ENCODE measurements at regions not wholly inside any gene's neighbourhood (a gene's known extent, or its start where the extent isn't known, plus 50 kb on each side); places are given as distances from the start of the nearest gene placed in this dataset.

DNA sequence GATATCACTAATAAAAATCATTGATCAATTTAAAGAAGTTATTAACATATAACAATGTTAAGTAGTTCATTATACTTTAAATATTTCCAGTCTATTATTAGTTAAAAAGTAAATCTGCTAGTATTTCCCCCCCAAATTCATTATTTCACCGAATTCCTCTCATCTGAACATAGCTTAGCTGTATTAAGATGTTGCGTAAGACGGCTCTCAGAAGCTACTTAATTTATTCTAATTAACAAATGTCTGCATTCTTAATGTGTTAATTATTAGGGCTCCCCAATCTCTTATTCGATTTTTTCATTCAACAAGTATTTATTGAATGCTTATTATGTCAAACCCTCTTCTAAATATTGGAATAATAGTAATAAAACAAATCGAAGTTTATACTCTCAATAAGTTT lies 290.7 kb downstream of the TRIML1 start:
- no peak for DNase-seq
- Histone ChIP-seq H3K27me3 (no peaks in the 10 kb centered on the region), H3K4me3 (no peak overlapping the region), H3K27ac (no peak overlapping the region), H3K4me1 (no peaks in the 10 kb centered on the region), H3K36me3 (no peaks in the 10 kb centered on the region), H3K9me3 (no peaks in the 10 kb centered on the region)
- TF ChIP-seq, protein P1, sequence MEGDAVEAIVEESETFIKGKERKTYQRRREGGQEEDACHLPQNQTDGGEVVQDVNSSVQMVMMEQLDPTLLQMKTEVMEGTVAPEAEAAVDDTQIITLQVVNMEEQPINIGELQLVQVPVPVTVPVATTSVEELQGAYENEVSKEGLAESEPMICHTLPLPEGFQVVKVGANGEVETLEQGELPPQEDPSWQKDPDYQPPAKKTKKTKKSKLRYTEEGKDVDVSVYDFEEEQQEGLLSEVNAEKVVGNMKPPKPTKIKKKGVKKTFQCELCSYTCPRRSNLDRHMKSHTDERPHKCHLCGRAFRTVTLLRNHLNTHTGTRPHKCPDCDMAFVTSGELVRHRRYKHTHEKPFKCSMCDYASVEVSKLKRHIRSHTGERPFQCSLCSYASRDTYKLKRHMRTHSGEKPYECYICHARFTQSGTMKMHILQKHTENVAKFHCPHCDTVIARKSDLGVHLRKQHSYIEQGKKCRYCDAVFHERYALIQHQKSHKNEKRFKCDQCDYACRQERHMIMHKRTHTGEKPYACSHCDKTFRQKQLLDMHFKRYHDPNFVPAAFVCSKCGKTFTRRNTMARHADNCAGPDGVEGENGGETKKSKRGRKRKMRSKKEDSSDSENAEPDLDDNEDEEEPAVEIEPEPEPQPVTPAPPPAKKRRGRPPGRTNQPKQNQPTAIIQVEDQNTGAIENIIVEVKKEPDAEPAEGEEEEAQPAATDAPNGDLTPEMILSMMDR (IDR thresholded peaks at IDR 0.05), result no peak
- intact Hi-C loops (cut with DNase I), result no loop called here
- ATAC-seq, result no peak

DNA sequence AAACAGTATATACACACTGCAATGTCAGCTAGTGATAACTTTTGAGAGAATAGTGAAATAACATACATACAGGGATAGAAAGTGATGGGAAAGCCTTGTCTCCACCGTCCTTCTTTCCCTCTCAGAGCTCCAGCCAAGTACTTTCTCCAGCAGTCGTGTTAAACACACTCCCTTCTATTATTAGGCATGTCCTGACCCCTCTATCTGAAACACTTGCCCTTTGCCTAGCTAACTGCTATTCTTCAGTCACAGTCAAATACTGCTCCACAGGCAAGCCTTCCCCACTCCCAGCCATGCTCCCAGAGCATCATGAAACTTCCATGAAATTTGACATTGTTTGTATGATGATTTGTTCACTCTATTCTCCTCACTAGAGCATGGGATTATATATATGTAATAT lies 291.1 kb downstream of the TRIML1 start:
- Histone ChIP-seq H3K27me3 (no peaks in the 10 kb centered on the region), H3K27ac (no peak overlapping the region), H3K9me3 (no peaks in the 10 kb centered on the region), H3K4me3 (no peak overlapping the region), H3K36me3 (no peaks in the 10 kb centered on the region), H3K4me1 (no peaks in the 10 kb centered on the region)
- intact Hi-C loops (cut with DNase I), result no loop called here
- TF ChIP-seq, protein P1 (IDR thresholded peaks at IDR 0.05), result no peak
- ATAC-seq (no peak), DNase-seq (no peak)

DNA sequence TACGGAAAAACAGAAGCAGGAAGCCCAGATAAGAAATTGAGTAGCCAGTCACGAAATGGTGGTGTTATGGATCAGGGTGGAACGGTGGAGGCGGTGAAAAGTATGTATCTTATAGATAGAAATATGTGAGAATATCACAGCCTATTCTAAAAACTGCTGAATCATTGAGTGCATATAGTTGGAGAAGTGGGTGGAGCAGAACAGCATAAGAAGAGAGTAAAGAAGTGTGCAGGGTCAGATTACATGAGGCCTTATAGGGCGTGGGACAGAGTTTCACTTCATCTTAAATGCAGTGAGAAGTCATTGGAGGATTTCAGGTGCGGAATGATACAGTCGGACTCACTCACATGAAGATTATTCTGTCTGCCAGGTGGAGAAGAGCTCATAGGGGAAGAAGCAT lies 293.1 kb downstream of the TRIML1 start:
- no peaks in the 10 kb centered on the region for H3K4me1 ChIP-seq
- no peak overlapping the region for H3K4me3 ChIP-seq
- H3K36me3 ChIP-seq, result no peaks in the 10 kb centered on the region
- H3K27me3 ChIP-seq, result no peaks in the 10 kb centered on the region
- TF ChIP-seq, protein P1 (IDR thresholded peaks at IDR 0.05), result no peak
- H3K9me3 ChIP-seq, result no peaks in the 10 kb centered on the region
- DNase-seq (no peak), ATAC-seq (no peak)
- H3K27ac ChIP-seq, result no peak overlapping the region
- intact Hi-C loops (cut with DNase I), result no loop called here

DNA sequence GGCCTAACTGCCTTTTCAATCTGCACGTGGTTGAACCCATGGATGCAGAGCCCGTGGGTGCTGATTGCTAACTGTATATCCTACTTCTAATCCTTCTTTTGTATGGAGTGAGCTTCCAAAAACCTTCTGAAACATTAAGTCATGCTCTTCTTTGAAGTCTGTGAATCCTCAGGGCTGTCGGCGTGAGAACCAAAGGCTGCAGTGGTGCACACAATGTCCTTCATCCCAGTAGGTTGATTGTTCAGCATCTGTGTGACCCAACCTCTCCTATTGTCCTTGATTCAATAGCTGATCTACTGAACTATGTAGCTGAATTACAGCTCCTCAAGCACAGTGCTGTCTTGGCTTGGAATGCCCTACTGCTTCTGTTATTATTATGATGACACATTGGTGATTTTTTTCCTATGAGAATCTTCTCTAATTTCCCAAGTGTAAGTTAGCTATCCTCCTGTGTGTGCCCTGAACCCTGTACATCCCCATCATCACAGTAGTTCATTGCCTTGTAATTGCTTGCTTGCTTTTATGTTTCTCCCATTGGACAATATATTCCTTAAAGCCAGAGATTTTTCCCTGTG lies 294.6 kb downstream of the TRIML1 start:
- no peaks in the 10 kb centered on the region for H3K4me1 ChIP-seq
- intact Hi-C loops (cut with DNase I), result no loop called here
- ATAC-seq (no peak), DNase-seq (no peak)
- H3K36me3 ChIP-seq, result no peaks in the 10 kb centered on the region
- no peak overlapping the region for H3K27ac ChIP-seq
- no peaks in the 10 kb centered on the region for H3K27me3 ChIP-seq
- H3K9me3 ChIP-seq, result no peaks in the 10 kb centered on the region
- TF ChIP-seq, protein P1 (IDR thresholded peaks at IDR 0.05), result no peak
- no peak overlapping the region for H3K4me3 ChIP-seq

DNA sequence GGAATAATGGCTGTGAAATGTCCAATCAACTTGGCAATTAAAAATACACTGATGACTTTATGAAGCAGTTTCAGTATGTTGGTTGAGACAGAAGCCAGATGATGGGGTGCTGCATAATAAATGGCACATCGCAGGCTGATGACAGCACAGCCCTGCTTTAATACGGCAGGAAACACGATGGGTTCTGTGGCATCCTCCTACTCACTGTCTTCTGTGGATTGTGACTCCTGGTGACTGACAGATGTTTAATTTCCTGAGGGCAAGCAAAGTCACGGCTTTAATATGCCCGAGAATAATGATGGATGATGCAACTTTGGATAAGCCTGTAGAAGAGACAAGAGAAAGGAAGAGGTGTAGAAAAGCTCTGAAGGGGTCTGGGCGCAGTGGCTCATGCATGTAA lies 295.4 kb downstream of the TRIML1 start:
- intact Hi-C loops (cut with DNase I), result no loop called here
- Histone ChIP-seq H3K4me3 (no peak overlapping the region), H3K4me1 (no peaks in the 10 kb centered on the region), H3K27me3 (no peaks in the 10 kb centered on the region), H3K36me3 (no peaks in the 10 kb centered on the region), H3K27ac (no peak overlapping the region), H3K9me3 (no peaks in the 10 kb centered on the region)
- ATAC-seq, result no peak
- TF ChIP-seq, protein P1 (IDR thresholded peaks at IDR 0.05), result no peak
- DNase-seq, result no peak

DNA sequence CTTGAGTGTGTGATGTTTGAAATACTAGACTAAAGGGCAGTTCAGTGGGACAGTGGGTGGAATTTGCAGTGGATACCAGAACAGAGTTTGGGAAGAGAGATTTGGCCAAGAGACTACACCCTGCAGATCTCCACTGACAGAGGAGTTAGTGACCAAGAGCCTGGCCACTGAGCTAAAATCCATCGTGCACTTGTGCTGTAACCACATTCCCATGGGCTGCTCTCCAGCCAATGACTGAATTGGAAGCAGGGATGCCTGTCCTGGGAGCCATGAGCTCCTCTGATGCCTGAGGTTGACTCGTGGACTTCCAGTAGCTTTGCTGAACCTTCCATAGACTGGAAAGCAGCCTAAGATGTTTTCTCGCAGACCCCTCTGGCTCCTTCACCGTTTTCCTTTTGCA lies 296.1 kb downstream of the TRIML1 start:
- no peak for DNase-seq
- Histone ChIP-seq H3K36me3 (no peaks in the 10 kb centered on the region), H3K9me3 (no peaks in the 10 kb centered on the region), H3K4me1 (no peaks in the 10 kb centered on the region), H3K27me3 (no peaks in the 10 kb centered on the region), H3K27ac (no peak overlapping the region), H3K4me3 (no peak overlapping the region)
- TF ChIP-seq, protein P1 (IDR thresholded peaks at IDR 0.05), result no peak
- intact Hi-C loops (cut with DNase I), result no loop called here
- no peak for ATAC-seq
